ENCODE measurements at regions not wholly inside any gene's neighbourhood (a gene's known extent, or its start where the extent isn't known, plus 50 kb on each side); places are given as distances from the start of the nearest gene placed in this dataset.
"Not testable (repeated sequence)": the region's sequence is repeated elsewhere in the genome, so short reads cannot be mapped to it uniquely, and the experiment has no call there.

DNA sequence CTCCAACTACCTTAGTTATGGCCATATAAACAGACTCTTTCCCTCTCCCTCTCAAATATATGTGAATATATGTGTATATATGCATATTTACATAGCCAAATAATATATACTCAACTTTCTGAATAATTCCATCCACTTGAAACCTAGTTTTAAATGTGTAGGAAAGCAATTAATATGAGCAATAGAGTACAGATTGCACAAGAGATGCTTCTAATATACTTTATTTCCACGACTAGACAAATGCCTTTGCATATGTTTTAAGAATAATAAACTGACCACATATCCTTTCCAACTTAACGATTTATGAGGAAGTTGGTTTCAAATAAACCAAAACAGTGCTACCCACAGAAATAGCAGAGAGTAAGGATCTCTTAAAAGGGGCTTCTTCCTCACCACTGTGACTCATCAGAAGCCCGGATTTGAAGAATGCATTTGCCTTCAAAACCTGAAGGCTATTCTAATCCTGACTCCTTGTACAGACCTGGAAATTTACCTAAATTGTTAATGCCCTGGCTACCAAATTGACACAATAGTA lies 266.3 kb downstream of the AHR start:
- TF ChIP-seq, protein P1, sequence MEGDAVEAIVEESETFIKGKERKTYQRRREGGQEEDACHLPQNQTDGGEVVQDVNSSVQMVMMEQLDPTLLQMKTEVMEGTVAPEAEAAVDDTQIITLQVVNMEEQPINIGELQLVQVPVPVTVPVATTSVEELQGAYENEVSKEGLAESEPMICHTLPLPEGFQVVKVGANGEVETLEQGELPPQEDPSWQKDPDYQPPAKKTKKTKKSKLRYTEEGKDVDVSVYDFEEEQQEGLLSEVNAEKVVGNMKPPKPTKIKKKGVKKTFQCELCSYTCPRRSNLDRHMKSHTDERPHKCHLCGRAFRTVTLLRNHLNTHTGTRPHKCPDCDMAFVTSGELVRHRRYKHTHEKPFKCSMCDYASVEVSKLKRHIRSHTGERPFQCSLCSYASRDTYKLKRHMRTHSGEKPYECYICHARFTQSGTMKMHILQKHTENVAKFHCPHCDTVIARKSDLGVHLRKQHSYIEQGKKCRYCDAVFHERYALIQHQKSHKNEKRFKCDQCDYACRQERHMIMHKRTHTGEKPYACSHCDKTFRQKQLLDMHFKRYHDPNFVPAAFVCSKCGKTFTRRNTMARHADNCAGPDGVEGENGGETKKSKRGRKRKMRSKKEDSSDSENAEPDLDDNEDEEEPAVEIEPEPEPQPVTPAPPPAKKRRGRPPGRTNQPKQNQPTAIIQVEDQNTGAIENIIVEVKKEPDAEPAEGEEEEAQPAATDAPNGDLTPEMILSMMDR (IDR thresholded peaks at IDR 0.05; ENCODE audit: insufficient read depth, low read depth, low read length, missing control alignments), result no peak
- no peak for DNase-seq (ENCODE audit: low read depth)

DNA sequence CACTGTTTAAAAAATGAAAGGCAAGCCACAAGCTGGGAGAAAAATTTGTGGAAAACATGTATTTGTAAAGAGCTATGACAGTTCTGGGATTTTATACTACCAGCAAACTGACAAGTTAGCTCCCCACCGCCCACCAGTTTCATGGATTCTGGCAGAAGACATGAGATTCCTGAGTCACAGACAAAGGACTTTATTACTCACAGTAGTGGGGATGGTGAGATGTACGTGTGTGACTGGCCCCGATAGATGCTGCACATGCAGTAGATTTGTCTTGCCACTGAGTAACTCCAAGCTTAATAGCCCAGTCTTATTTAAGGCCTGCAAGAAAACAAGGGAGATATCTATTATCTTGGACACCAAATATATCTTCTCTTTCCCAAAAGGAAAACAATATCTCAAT lies 281.7 kb downstream of the AHR start:
- TF ChIP-seq, protein P1 (IDR thresholded peaks at IDR 0.05; ENCODE audit: insufficient read depth, low read depth, low read length, missing control alignments), result no peak
- no peak overlapping the region for H3K4me3 ChIP-seq (ENCODE audit: low read depth, low read length)
- no peak for DNase-seq (ENCODE audit: low read depth)

More for the DNA sequence above, 266.3 kb downstream of the AHR start:
- H3K4me3 ChIP-seq (ENCODE audit: low read depth, low read length), result no peak overlapping the region

DNA sequence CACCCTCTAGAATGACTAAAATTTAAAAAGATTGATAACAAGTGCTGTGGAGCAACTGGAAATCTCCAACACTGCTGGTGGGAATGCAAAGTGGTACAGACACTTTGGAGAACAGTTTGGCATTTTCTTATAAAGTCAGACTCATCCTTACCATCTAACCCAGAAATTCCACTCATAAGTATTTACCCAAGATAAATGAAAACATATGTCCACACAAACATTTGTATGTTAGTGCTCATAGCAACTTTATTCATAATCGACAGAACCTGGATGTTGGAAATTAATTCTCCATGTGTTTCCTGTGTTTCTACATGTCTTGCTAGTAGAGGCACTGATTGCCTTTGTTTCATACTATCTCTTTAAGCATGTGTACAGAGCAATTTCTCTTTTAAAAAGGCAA lies 282.4 kb downstream of the AHR start:
- H3K4me3 ChIP-seq (ENCODE audit: low read depth, low read length), result no peak overlapping the region
- DNase-seq (ENCODE audit: low read depth), result no peak
- TF ChIP-seq, protein P1 (IDR thresholded peaks at IDR 0.05; ENCODE audit: insufficient read depth, low read depth, low read length, missing control alignments), result no peak

DNA sequence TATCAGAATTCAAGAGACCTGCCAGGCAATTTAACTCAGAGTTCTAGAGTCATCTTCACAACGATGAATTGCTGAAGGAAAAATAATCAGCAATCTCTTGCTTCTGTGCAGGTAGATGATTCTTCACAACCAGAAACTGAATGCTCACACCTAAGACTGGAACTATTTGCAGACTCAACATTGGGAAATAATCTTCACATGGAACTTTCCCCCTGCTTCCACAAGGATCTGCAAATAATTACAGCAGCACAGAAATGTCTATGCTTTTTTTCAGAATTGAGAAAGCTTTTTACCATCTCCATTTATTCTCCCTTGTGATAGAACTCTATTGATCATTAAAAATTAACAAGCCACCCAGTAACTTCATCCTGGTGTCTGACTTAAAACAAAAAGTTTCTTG lies 282.8 kb downstream of the AHR start:
- no peak for DNase-seq (ENCODE audit: low read depth)
- H3K4me3 ChIP-seq (ENCODE audit: low read depth, low read length), result no peak overlapping the region
- TF ChIP-seq, protein P1 (IDR thresholded peaks at IDR 0.05; ENCODE audit: insufficient read depth, low read depth, low read length, missing control alignments), result no peak

DNA sequence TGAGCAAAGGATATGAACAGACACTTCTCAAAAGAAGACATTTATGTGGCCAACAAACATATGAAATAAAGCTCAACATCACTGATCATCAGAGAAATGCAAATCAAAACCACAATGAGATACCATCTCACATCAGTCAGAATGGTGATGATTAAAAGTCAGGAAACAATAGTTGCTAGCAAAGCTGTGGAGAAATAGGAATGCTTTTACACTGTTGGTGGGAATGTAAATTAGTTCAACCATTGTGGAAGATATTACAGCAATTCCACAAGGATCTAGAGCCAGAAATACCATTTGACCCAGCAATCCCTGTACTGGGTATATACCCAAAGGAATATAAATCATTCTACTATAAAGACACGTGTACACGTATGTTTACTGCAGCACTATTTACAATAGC lies 284.2 kb downstream of the AHR start:
- DNase-seq (ENCODE audit: low read depth), result not testable (repeated sequence)

DNA sequence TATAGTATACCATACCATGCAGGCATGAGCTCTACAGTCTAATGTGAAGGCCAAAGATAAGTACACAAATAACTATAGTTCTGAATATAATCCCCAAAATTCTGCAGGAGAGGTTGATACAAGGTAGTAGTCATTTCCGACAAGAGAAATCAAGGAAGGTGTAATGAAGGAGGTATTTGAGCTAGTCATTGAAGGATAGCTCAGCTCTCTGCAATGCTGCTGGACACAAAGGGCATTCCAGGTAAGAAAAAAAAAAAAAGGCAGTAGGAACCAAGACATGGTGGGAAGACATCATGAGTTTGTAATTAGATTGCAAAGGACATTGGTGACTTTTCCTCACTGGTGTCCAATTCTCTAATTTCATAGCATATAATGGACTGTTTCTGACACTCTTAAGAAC lies 285.3 kb downstream of the AHR start:
- DNase-seq (ENCODE audit: low read depth), result no peak
- TF ChIP-seq, protein P1 (IDR thresholded peaks at IDR 0.05; ENCODE audit: insufficient read depth, low read depth, low read length, missing control alignments), result no peak
- H3K4me3 ChIP-seq (ENCODE audit: low read depth, low read length), result no peak overlapping the region

More for the DNA sequence above, 284.2 kb downstream of the AHR start:
- not testable (repeated sequence) for H3K4me3 ChIP-seq (ENCODE audit: low read depth, low read length)

DNA sequence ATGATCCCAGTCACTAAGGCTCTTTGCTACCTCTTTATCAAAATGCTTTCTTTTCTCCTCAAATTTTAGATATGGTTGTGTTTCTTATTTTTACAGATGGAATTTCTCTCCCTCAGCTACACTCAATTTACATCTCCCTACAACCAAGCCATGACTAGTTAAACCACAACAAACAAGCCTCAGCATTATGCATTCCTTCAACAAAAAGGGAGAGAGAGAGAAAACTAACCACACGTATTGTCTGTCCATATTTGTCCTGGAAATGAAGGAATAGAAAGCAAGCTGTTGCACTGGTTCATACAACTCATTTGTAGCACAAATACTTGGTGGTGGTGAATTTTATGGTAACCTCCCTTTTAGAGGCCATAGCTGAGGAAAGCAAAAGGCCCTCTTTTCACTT lies 286.4 kb downstream of the AHR start:
- TF ChIP-seq, protein P1 (IDR thresholded peaks at IDR 0.05; ENCODE audit: insufficient read depth, low read depth, low read length, missing control alignments), result no peak
- no peak for DNase-seq (ENCODE audit: low read depth)
- no peak overlapping the region for H3K4me3 ChIP-seq (ENCODE audit: low read depth, low read length)

Data from GM12865 (cell line).